HG03571 (cell line): ENCODE measurements at regions not wholly inside any gene's neighbourhood (a gene's known extent, or its start where the extent isn't known, plus 50 kb on each side); places are given as distances from the start of the nearest gene placed in this dataset.

Experiments
- ATAC-seq: cut with Tn5 transposase; IDR thresholded peaks from one replicate; pipeline ENCODE4 v1.9.1; 2021; ENCODE audit not compliant: unreplicated experiment

- ATAC-seq = no peak
Measured at GRCh38 chr18:43570593-43570992, 293.3 kb upstream of the SYT4 start.

- ATAC-seq = no peak
Measured at GRCh38 chr18:43571078-43571689, 293.9 kb upstream of the SYT4 start.

- no peak for ATAC-seq
Measured at GRCh38 chr18:43572163-43572562, 294.9 kb upstream of the SYT4 start.

- no peak for ATAC-seq
Measured at GRCh38 chr18:43574974-43575373, 297.7 kb upstream of the SYT4 start.

GRCh38 chr18:43578211-43578610, 300.9 kb upstream of the SYT4 start:
- no peak for ATAC-seq

GRCh38 chr18:43578706-43579105, 301.4 kb upstream of the SYT4 start:
- ATAC-seq = no peak

- ATAC-seq = no peak
Measured at GRCh38 chr18:43581936-43582519, 304.7 kb upstream of the SYT4 start.

GRCh38 chr18:43587538-43588153, 310.4 kb upstream of the SYT4 start:
- ATAC-seq = peak; percentile 56

GRCh38 chr18:43588838-43589237, 311.5 kb upstream of the SYT4 start:
- ATAC-seq = no peak

- ATAC-seq = no peak
Measured at GRCh38 chr18:43589611-43590151, 312.4 kb upstream of the SYT4 start.

- no peak for ATAC-seq
Measured at GRCh38 chr18:43590182-43590903, 313.1 kb upstream of the SYT4 start.

GRCh38 chr18:43592269-43592668, 315.0 kb upstream of the SYT4 start:
- ATAC-seq = no peak

GRCh38 chr18:43596105-43596712, 318.9 kb upstream of the SYT4 start:
- peak; percentile 60 for ATAC-seq

GRCh38 chr18:43601432-43601831, 324.1 kb upstream of the SYT4 start:
- no peak for ATAC-seq

GRCh38 chr18:43605224-43605623, 327.9 kb upstream of the SYT4 start:
- ATAC-seq = no peak

GRCh38 chr18:43606795-43607194, 329.5 kb upstream of the SYT4 start:
- ATAC-seq = no peak

GRCh38 chr18:43620936-43621335, 343.6 kb upstream of the SYT4 start:
- peak; percentile 74 for ATAC-seq

GRCh38 chr18:43622024-43622423, 344.7 kb upstream of the SYT4 start:
- ATAC-seq = no peak

- no peak for ATAC-seq
Measured at GRCh38 chr18:43625582-43625981, 348.3 kb upstream of the SYT4 start.

- no peak for ATAC-seq
Measured at GRCh38 chr18:43627848-43628530, 350.7 kb upstream of the SYT4 start.

GRCh38 chr18:43634994-43635393, 357.7 kb upstream of the SYT4 start:
- ATAC-seq = no peak
